K562 (cell line): ENCODE measurements at regions not wholly inside any gene's neighbourhood (a gene's known extent, or its start where the extent isn't known, plus 50 kb on each side); places are given as distances from the start of the nearest gene placed in this dataset.

Experiments used
- ATF3 ChIP-seq, 2 experiments: fragments of 450-650 bp in 1 of 2; sonication (generic) in 1 of 2; formaldehyde crosslinking in 1 of 2; IDR thresholded peaks in 1 of 2; conservative IDR thresholded peaks in 1 of 2; 2 replicates each; pipeline versions ENCODE4 v1.6.1 to v1.8.1; 2016 to 2023; ENCODE audit warnings: mild to moderate bottlenecking in 2 of 2, moderate library complexity in 2 of 2, inconsistent platforms in 1 of 2, missing genetic modification reagents in 1 of 2
- CTBP1 ChIP-seq: fragments of 450-650 bp; IDR thresholded peaks from 2 replicates; pipeline ENCODE4 v1.6.1; 2016; ENCODE audit warnings: borderline replicate concordance
- EGR1 ChIP-seq: fragments of 450-650 bp; conservative IDR thresholded peaks from 2 replicates; pipeline ENCODE4 v1.6.1; 2017; ENCODE audit warnings: mild to moderate bottlenecking
- EP300 ChIP-seq: IDR thresholded peaks from 2 replicates; pipeline ENCODE4 v1.6.1; 2012; ENCODE audit warnings: low read length, improper control_type of control experiment
- FOXK2 ChIP-seq, 2 experiments: fragments of 450-650 bp; IDR thresholded peaks in 1 of 2; conservative IDR thresholded peaks in 1 of 2; 2 replicates each; pipeline ENCODE4 v1.6.1; 2016; ENCODE audit warnings: low read depth in 2 of 2, mild to moderate bottlenecking in 1 of 2
- FOXM1 ChIP-seq, 2 experiments: fragments of 450-650 bp in 1 of 2; sonication (generic) in 1 of 2; formaldehyde crosslinking in 1 of 2; IDR thresholded peaks; 2 replicates each; pipeline versions ENCODE4 v1.6.1 to v1.9.0; 2017 to 2022; ENCODE audit warnings: low read depth in 2 of 2, mild to moderate bottlenecking in 2 of 2, missing genetic modification reagents in 1 of 2, moderate library complexity in 1 of 2
- MEIS2 ChIP-seq: fragments of 450-650 bp; IDR thresholded peaks from 2 replicates; pipeline ENCODE4 v1.6.1; 2014; ENCODE audit warnings: mild to moderate bottlenecking; ENCODE audit not compliant: partially characterized antibody
- MNT ChIP-seq, 2 experiments: fragments of 450-650 bp; conservative IDR thresholded peaks; 2 replicates each; pipeline ENCODE4 v1.6.1; 2017; ENCODE audit warnings: mild to moderate bottlenecking in 2 of 2, moderate library complexity in 2 of 2
- MTA1 ChIP-seq: fragments of 450-650 bp; IDR thresholded peaks from 2 replicates; pipeline ENCODE4 v1.6.1; 2017; ENCODE audit warnings: borderline replicate concordance
- MTA2 ChIP-seq: fragments of 450-650 bp; IDR thresholded peaks from 2 replicates; pipeline ENCODE4 v1.6.1; 2016; ENCODE audit warnings: low read depth
- NEUROD1 ChIP-seq: fragments of 150-350 bp; IDR thresholded peaks from 2 replicates; pipeline ENCODE4 v1.6.1; 2014; ENCODE audit warnings: borderline replicate concordance, low read length, low read depth; ENCODE audit not compliant: partially characterized antibody
- NFRKB ChIP-seq: fragments of 450-650 bp; IDR thresholded peaks from 2 replicates; pipeline ENCODE4 v1.6.1; 2016; ENCODE audit warnings: low read depth
- NR2C1 ChIP-seq, 2 experiments: fragments of 450-650 bp; IDR thresholded peaks; 2 replicates each; pipeline ENCODE4 v1.6.1; 2017; ENCODE audit warnings: mild to moderate bottlenecking in 2 of 2, antibody characterized with exemption in 1 of 2, inconsistent platforms in 1 of 2, missing compliant biosample characterization in 1 of 2, missing genetic modification characterization in 1 of 2
- POLR2A ChIP-seq: fragments of 450-650 bp; conservative IDR thresholded peaks from 2 replicates; pipeline ENCODE4 v1.6.1; 2016
- POLR2AphosphoS5 ChIP-seq: IDR thresholded peaks from 2 replicates; pipeline ENCODE4 v1.6.1; 2011; ENCODE audit warnings: mild to moderate bottlenecking, low read depth, low read length, moderate library complexity; ENCODE audit not compliant: control insufficient read depth, insufficient read depth
- SOX6 ChIP-seq: fragments of 450-650 bp; IDR thresholded peaks from 2 replicates; pipeline ENCODE4 v1.6.1; 2014; ENCODE audit warnings: mild to moderate bottlenecking
- TAF9B ChIP-seq: fragments of 450-650 bp; IDR thresholded peaks from 2 replicates; pipeline ENCODE4 v1.6.1; 2018; ENCODE audit warnings: mild to moderate bottlenecking; ENCODE audit not compliant: partially characterized antibody
- TBL1XR1 ChIP-seq, 2 experiments: IDR thresholded peaks; 2 replicates each; pipeline ENCODE4 v1.6.1; 2012; ENCODE audit warnings: improper control_type of control experiment in 2 of 2, low read length in 2 of 2, mild to moderate bottlenecking in 1 of 2
- TRIM24 ChIP-seq, 2 experiments: fragments of 450-650 bp; IDR thresholded peaks; 2 replicates each; pipeline ENCODE4 v1.6.1; 2016
- TRIM28 ChIP-seq: fragments of 450-650 bp; IDR thresholded peaks from 2 replicates; pipeline ENCODE4 v1.6.1; 2017
- ZNF639 ChIP-seq, 2 experiments: fragments of 200-800 bp in 1 of 2; sonication (Bioruptor generic) in 1 of 2; sonication (generic) in 1 of 2; formaldehyde crosslinking in 1 of 2; IDR thresholded peaks in 1 of 2; conservative IDR thresholded peaks in 1 of 2; 2 replicates each; pipeline versions ENCODE4 v1.5.0 to v1.6.1; 2016 to 2020; ENCODE audit warnings: missing compliant biosample characterization in 1 of 2, missing genetic modification characterization in 1 of 2, missing genetic modification reagents in 1 of 2
- ZNF785 ChIP-seq: fragments of 250-450 bp; sonication (Bioruptor Pico); IDR thresholded peaks from 2 replicates; pipeline ENCODE4 v1.4.0; 2020; ENCODE audit warnings: mild to moderate bottlenecking

GRCh38 chr6:105810105-105810921 lies 275.8 kb upstream of the PRDM1 start (continued):
- TF ChIP-seq MTA2 (peak; percentile 46; the same call in 1 of the 2 replicates), NR2C1 (IDR thresholded peaks at IDR 0.05) (peak; percentile 91), NR2C1 (tag; IDR thresholded peaks at IDR 0.05) (peak; percentile 92), POLR2A (peak; percentile 67), NFRKB (0 out of 2 replicates have a peak, but pooled peaks have one; percentile 73), ZNF785 (no peak), TAF9B (peak; percentile 52), EP300 (peak; percentile 88), CTBP1 (peak; percentile 60; the same call in 1 of the 2 replicates), POLR2AphosphoS5 (peak; percentile 41; the same call in 1 of the 2 replicates), ATF3 (IDR thresholded peaks at IDR 0.05) (peak; percentile 82), ATF3 (CRISPR knock-in tag; conservative IDR thresholded peaks at IDR 0.05) (no peak; the same call in 1 of the 2 replicates), SOX6 (peak; percentile 79), TRIM28 (0 out of 2 replicates have a peak, but pooled peaks have one; percentile 60), FOXK2 (conservative IDR thresholded peaks at IDR 0.05 in 1 of 2, IDR thresholded peaks at IDR 0.05 in 1 of 2; ENCODE audit: low read depth in 2 of 2) (peak in 1 of 2 experiments; percentile 57; a peak in 3 of 4 replicates), FOXM1 (IDR thresholded peaks at IDR 0.05; ENCODE audit: low read depth) (peak; percentile 56; the same call in 1 of the 2 replicates), FOXM1 (CRISPR knock-in tag; IDR thresholded peaks at IDR 0.05; ENCODE audit: low read depth) (no peak), ZNF639 (CRISPR knock-in tag; conservative IDR thresholded peaks at IDR 0.05 in 1 of 2, IDR thresholded peaks at IDR 0.05 in 1 of 2) (peak in 1 of 2 experiments; percentile 44; a peak in 1 of 4 replicates), TBL1XR1 (IDR thresholded peaks at IDR 0.05; ENCODE audit: low read length in 2 of 2) (peak in 1 of 2 experiments; percentile 88; a peak in 2 of 4 replicates), MNT (conservative IDR thresholded peaks at IDR 0.05) (peak in 1 of 2 experiments; percentile 66; a peak in 2 of 4 replicates), EGR1 (peak; percentile 76), TRIM24 (IDR thresholded peaks at IDR 0.05) (peak; percentile 52 to 84; a peak in 3 of 4 replicates), MTA1 (peak; percentile 77), NEUROD1 (peak; percentile 74), MEIS2 (peak; percentile 36)
